ENCODE measurements at regions not wholly inside any gene's neighbourhood (a gene's known extent, or its start where the extent isn't known, plus 50 kb on each side); places are given as distances from the start of the nearest gene placed in this dataset.

DNA sequence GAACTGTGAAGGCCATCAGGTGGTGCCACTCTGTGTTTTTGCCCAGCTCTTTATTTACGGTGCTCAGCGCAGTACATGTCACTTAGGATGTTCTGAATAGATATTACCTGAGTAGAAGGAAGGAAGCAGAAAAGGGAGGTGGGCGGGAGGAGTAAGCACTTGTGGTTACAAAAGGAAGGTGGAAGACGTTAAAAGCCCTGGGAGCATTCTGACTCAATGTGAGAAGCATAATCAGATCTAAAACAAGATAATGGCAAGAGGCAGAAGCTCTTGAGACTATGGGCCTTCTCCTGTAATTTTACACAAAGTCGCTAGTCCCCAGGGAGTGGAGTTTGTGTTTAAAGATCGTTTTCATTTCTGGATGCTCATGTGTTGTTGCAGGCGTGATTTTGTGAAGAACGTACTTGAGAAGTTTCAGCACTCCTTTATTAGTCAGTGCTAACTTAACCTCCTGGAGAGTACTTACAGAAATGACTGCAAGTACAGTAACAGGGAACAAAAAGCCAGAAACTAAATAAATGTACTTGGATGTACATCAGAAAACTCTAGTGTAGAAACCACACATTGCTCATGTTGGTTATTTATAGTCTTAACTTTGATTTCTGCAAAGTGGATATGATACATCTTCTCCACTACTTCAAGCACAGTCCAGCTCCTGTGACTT, 1523.5 kb downstream of the AACS start (continued):
- TF ChIP-seq RFX5 (IDR thresholded peaks at IDR 0.05; ENCODE audit: borderline replicate concordance, low read depth, low read length) (no peak), NRF1 (IDR thresholded peaks at IDR 0.05; ENCODE audit: low read depth, low read length) (no peak), RNF2 (IDR thresholded peaks at IDR 0.05; ENCODE audit: borderline replicate concordance, low read depth, low read length, missing control alignments, poor library complexity, severe bottlenecking) (no peak), KDM1A (IDR thresholded peaks at IDR 0.05; ENCODE audit: borderline replicate concordance, low read length) (no peak), RAD21 (IDR thresholded peaks at IDR 0.05 in 1 of 2, conservative IDR thresholded peaks at IDR 0.05 in 1 of 2; ENCODE audit: low read depth in 2 of 2, low read length in 2 of 2) (no peak), POLR2AphosphoS5 (IDR thresholded peaks at IDR 0.05; ENCODE audit: low read depth, low read length) (no peak), BRCA1 (IDR thresholded peaks at IDR 0.05; ENCODE audit: low read depth, low read length) (no peak), RBBP5 (IDR thresholded peaks at IDR 0.05; ENCODE audit: borderline replicate concordance, low read depth, low read length) (no peak), SUZ12 (IDR thresholded peaks at IDR 0.05; ENCODE audit: low read length) (no peak)
